ENCODE measurements at regions not wholly inside any gene's neighbourhood (a gene's known extent, or its start where the extent isn't known, plus 50 kb on each side); places are given as distances from the start of the nearest gene placed in this dataset.
"Not testable (repeated sequence)": the region's sequence is repeated elsewhere in the genome, so short reads cannot be mapped to it uniquely, and the experiment has no call there.

- no peak for DNase-seq (ENCODE audit: low read depth)
Observed at GRCh38 chr14:25868521-25869314, 729.1 kb downstream of the NOVA1 start.

- DNase-seq (ENCODE audit: low read depth) = no peak
Observed at GRCh38 chr14:25861406-25861805, 736.4 kb downstream of the NOVA1 start.

- DNase-seq (ENCODE audit: low read depth) = no peak
Observed at GRCh38 chr14:25848601-25849000, 749.2 kb downstream of the NOVA1 start.

- no peak for DNase-seq (ENCODE audit: low read depth)
Observed at GRCh38 chr14:25846246-25846645, 751.6 kb downstream of the NOVA1 start.

- DNase-seq (ENCODE audit: low read depth) = no peak
Observed at GRCh38 chr14:25843481-25844470, 754.1 kb downstream of the NOVA1 start.

- no peak for DNase-seq (ENCODE audit: low read depth)
Observed at GRCh38 chr14:25841226-25841625, 756.6 kb downstream of the NOVA1 start.

- DNase-seq (ENCODE audit: low read depth) = no peak
Observed at GRCh38 chr14:25837551-25837965, 760.3 kb downstream of the NOVA1 start.

GRCh38 chr14:25836636-25837035 is 761.2 kb downstream of the NOVA1 start:
- DNase-seq (ENCODE audit: low read depth) = no peak

- DNase-seq (ENCODE audit: low read depth) = no peak
Observed at GRCh38 chr14:25833341-25834126, 764.3 kb downstream of the NOVA1 start.

- no peak for DNase-seq (ENCODE audit: low read depth)
Observed at GRCh38 chr14:25832585-25832984, 765.2 kb downstream of the NOVA1 start.

- no peak for DNase-seq (ENCODE audit: low read depth)
Observed at GRCh38 chr14:25828562-25828961, 769.3 kb downstream of the NOVA1 start.

GRCh38 chr14:25826105-25826504 is 771.7 kb downstream of the NOVA1 start:
- DNase-seq (ENCODE audit: low read depth) = no peak

GRCh38 chr14:25820368-25820767 is 770.4 kb upstream of the STXBP6 start:
- no peak for DNase-seq (ENCODE audit: low read depth)

GRCh38 chr14:25814622-25815021 is 764.7 kb upstream of the STXBP6 start:
- not testable (repeated sequence) for DNase-seq (ENCODE audit: low read depth)

GRCh38 chr14:25803386-25804018 is 753.6 kb upstream of the STXBP6 start:
- DNase-seq (ENCODE audit: low read depth) = no peak

- DNase-seq (ENCODE audit: low read depth) = no peak
Observed at GRCh38 chr14:25800841-25801240, 750.9 kb upstream of the STXBP6 start.

- DNase-seq (ENCODE audit: low read depth) = no peak
Observed at GRCh38 chr14:25788252-25788651, 738.3 kb upstream of the STXBP6 start.

- DNase-seq (ENCODE audit: low read depth) = no peak
Observed at GRCh38 chr14:25765909-25766308, 716.0 kb upstream of the STXBP6 start.

- no peak for DNase-seq (ENCODE audit: low read depth)
Observed at GRCh38 chr14:25759920-25760655, 710.1 kb upstream of the STXBP6 start.

GRCh38 chr14:25759256-25759655 is 709.3 kb upstream of the STXBP6 start:
- DNase-seq (ENCODE audit: low read depth) = no peak

GRCh38 chr14:25757364-25757763 is 707.4 kb upstream of the STXBP6 start:
- no peak for DNase-seq (ENCODE audit: low read depth)

Data from stromal cell of bone marrow (primary cell).